DND-41 (cell line): ENCODE measurements at regions not wholly inside any gene's neighbourhood (a gene's known extent, or its start where the extent isn't known, plus 50 kb on each side); places are given as distances from the start of the nearest gene placed in this dataset.

Experiments used
- EZH2 ChIP-seq: IDR thresholded peaks from 3 replicates; pipeline ENCODE4 v1.6.1; 2012; ENCODE audit warnings: borderline replicate concordance, low read depth, mild to moderate bottlenecking, moderate library complexity, low read length, inconsistent platforms; ENCODE audit not compliant: severe bottlenecking
- TF ChIP-seq, protein P1 (sequence below): IDR thresholded peaks from 2 replicates; pipeline ENCODE4 v1.5.1; 2012; ENCODE audit warnings: borderline replicate concordance, low read length, moderate library complexity, mild to moderate bottlenecking; ENCODE audit not compliant: poor library complexity, severe bottlenecking; ENCODE audit errors: extremely low read depth

DNA sequence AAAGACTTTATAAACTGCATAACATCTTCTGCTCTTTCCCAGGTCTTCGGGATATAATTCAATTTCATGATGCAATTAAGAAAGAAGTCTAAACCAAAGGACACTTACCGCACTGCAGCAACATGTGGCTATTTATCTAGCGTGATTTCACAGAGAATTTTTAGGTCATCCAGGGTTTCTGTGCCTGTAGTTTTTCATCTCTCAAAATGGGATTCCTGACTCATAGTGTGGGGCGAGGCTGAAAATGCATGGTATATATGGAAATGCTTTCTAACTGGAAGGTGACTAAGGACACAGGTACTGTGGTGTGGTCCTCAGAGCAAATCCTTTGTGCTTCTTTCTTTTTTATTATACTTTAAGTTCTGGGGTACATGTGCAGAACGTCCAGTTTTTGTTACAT lies 557.7 kb upstream of the KLF4 start:
- TF ChIP-seq, protein P1, sequence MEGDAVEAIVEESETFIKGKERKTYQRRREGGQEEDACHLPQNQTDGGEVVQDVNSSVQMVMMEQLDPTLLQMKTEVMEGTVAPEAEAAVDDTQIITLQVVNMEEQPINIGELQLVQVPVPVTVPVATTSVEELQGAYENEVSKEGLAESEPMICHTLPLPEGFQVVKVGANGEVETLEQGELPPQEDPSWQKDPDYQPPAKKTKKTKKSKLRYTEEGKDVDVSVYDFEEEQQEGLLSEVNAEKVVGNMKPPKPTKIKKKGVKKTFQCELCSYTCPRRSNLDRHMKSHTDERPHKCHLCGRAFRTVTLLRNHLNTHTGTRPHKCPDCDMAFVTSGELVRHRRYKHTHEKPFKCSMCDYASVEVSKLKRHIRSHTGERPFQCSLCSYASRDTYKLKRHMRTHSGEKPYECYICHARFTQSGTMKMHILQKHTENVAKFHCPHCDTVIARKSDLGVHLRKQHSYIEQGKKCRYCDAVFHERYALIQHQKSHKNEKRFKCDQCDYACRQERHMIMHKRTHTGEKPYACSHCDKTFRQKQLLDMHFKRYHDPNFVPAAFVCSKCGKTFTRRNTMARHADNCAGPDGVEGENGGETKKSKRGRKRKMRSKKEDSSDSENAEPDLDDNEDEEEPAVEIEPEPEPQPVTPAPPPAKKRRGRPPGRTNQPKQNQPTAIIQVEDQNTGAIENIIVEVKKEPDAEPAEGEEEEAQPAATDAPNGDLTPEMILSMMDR: no peak
- TF ChIP-seq EZH2: no peak
